MM.1S (cell line): ENCODE measurements at regions not wholly inside any gene's neighbourhood (a gene's known extent, or its start where the extent isn't known, plus 50 kb on each side); places are given as distances from the start of the nearest gene placed in this dataset.

ENCODE experiments used
- DNase-seq: peaks from one replicate; pipeline ENCODE4 v3.0.0-alpha.2; 2015
- H2AFZ ChIP-seq: fragments of 300-600 bp; sonication (generic); 2 replicates; pipeline ENCODE4 v1.6.0; 2016; ENCODE audit warnings: antibody characterized with exemption, low read length
- H3F3A ChIP-seq: fragments of 300-600 bp; sonication (generic); 2 replicates; pipeline ENCODE4 v1.6.1; 2016; ENCODE audit warnings: mild to moderate bottlenecking, antibody characterized with exemption, low read length, moderate library complexity, mixed read lengths; ENCODE audit not compliant: insufficient read depth
- H3K27ac ChIP-seq: fragments of 300-600 bp; sonication (generic); 2 replicates; pipeline ENCODE4 v1.5.1; 2016; ENCODE audit warnings: mild to moderate bottlenecking, low read length
- H3K27me3 ChIP-seq: fragments of 300-600 bp; sonication (generic); replicated peaks from 2 replicates; pipeline ENCODE4 v1.6.0; 2016; ENCODE audit warnings: low read length; ENCODE audit not compliant: insufficient read depth
- H3K36me3 ChIP-seq: fragments of 300-600 bp; sonication (generic); replicated peaks from 2 replicates; pipeline ENCODE4 v1.6.1; 2016; ENCODE audit warnings: mild to moderate bottlenecking, low read length, mixed read lengths; ENCODE audit not compliant: insufficient read depth
- H3K4me1 ChIP-seq: fragments of 300-600 bp; sonication (generic); 2 replicates; pipeline ENCODE4 v1.6.1; 2016; ENCODE audit warnings: low read length, mixed read lengths
- H3K4me2 ChIP-seq: fragments of 300-600 bp; sonication (generic); 2 replicates; pipeline ENCODE4 v1.6.0; 2016; ENCODE audit warnings: low read depth, low read length
- H3K4me3 ChIP-seq: fragments of 300-600 bp; sonication (generic); 2 replicates; pipeline ENCODE4 v1.5.1; 2016; ENCODE audit warnings: low read length, mixed read lengths
- H3K79me2 ChIP-seq: fragments of 300-600 bp; sonication (generic); 2 replicates; pipeline ENCODE4 v1.6.1; 2016; ENCODE audit warnings: mixed run types, low read length, mixed read lengths
- H3K9ac ChIP-seq: fragments of 300-600 bp; sonication (generic); 2 replicates; pipeline ENCODE4 v1.6.1; 2016; ENCODE audit warnings: low read length, mixed read lengths
- H3K9me2 ChIP-seq: fragments of 300-600 bp; sonication (generic); replicated peaks from 2 replicates; pipeline ENCODE4 v1.6.1; 2016; ENCODE audit warnings: mild to moderate bottlenecking, low read length, mixed read lengths; ENCODE audit not compliant: insufficient read depth
- H3K9me3 ChIP-seq: fragments of 300-600 bp; sonication (generic); replicated peaks from 2 replicates; pipeline ENCODE4 v1.6.1; 2016; ENCODE audit warnings: mild to moderate bottlenecking, low read length, mixed read lengths; ENCODE audit not compliant: insufficient read depth
- H4K20me1 ChIP-seq: fragments of 300-600 bp; sonication (generic); 2 replicates; pipeline ENCODE4 v1.6.1; 2016; ENCODE audit warnings: mild to moderate bottlenecking, low read length, moderate library complexity, mixed read lengths; ENCODE audit not compliant: insufficient read depth
- EZH2 ChIP-seq: fragments of 300-600 bp; sonication (generic); optimal IDR thresholded peaks from 2 replicates; pipeline ENCODE3; 2017; ENCODE audit warnings: low read depth, mild to moderate bottlenecking, antibody characterized with exemption, low read length, mixed read lengths
- EZH2phosphoT487 ChIP-seq: fragments of 300-600 bp; sonication (generic); IDR thresholded peaks from 2 replicates; pipeline ENCODE4 v1.6.1; 2018; ENCODE audit warnings: antibody characterized with exemption, low read length
- TF ChIP-seq, protein P1 (sequence below): fragments of 300-600 bp; sonication (generic); IDR thresholded peaks from 2 replicates; pipeline ENCODE4 v1.5.1; 2016; ENCODE audit warnings: antibody characterized with exemption, low read length, mixed read lengths

DNA sequence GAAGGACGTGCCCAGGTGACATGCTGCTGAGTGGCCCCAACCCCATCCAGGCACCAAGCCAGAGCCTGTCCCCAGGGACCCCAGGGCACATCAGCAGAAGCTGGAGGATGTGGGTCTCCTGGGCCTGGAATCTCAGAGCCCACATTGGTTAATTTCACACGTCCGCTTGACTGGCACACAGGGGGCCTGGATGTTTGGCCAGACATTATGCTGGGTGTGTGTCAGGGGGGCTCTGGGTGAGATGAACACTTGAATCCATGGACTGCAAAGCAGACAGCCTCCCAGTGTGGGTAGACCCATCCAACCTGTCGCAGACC, 79.1 kb upstream of the RET start:
- TF ChIP-seq EZH2 (no peak), EZH2phosphoT487 (no peak)
- TF ChIP-seq, protein P1, sequence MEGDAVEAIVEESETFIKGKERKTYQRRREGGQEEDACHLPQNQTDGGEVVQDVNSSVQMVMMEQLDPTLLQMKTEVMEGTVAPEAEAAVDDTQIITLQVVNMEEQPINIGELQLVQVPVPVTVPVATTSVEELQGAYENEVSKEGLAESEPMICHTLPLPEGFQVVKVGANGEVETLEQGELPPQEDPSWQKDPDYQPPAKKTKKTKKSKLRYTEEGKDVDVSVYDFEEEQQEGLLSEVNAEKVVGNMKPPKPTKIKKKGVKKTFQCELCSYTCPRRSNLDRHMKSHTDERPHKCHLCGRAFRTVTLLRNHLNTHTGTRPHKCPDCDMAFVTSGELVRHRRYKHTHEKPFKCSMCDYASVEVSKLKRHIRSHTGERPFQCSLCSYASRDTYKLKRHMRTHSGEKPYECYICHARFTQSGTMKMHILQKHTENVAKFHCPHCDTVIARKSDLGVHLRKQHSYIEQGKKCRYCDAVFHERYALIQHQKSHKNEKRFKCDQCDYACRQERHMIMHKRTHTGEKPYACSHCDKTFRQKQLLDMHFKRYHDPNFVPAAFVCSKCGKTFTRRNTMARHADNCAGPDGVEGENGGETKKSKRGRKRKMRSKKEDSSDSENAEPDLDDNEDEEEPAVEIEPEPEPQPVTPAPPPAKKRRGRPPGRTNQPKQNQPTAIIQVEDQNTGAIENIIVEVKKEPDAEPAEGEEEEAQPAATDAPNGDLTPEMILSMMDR = no peak
- Histone ChIP-seq H3K4me3 (no peak overlapping the region), H3K79me2 (no peaks in the 10 kb centered on the region), H3K27me3 (no peaks in the 10 kb centered on the region), H3K4me1 (no peaks in the 10 kb centered on the region), H4K20me1 (no peaks in the 10 kb centered on the region), H3K9ac (no peak overlapping the region), H3K36me3 (no peaks in the 10 kb centered on the region), H3K9me2 (no peaks in the 10 kb centered on the region), H3F3A (no peaks in the 10 kb centered on the region), H3K4me2 (no peak overlapping the region), H2AFZ (no peak overlapping the region), H3K9me3 (no peaks in the 10 kb centered on the region), H3K27ac (no peak overlapping the region)
- DNase-seq = no peak

- no peak overlapping the region for H3K9ac ChIP-seq
- no peaks in the 10 kb centered on the region for H3K36me3 ChIP-seq
- H3K4me1 ChIP-seq = no peaks in the 10 kb centered on the region
- no peak overlapping the region for H2AFZ ChIP-seq
- H3F3A ChIP-seq = no peaks in the 10 kb centered on the region
- no peaks in the 10 kb centered on the region for H3K27me3 ChIP-seq
- no peak overlapping the region for H3K4me3 ChIP-seq
- H3K4me2 ChIP-seq = no peak overlapping the region
- DNase-seq = no peak
- H3K9me2 ChIP-seq = no peaks in the 10 kb centered on the region
- no peak overlapping the region for H3K27ac ChIP-seq
- no peaks in the 10 kb centered on the region for H3K79me2 ChIP-seq
- no peaks in the 10 kb centered on the region for H4K20me1 ChIP-seq
- H3K9me3 ChIP-seq = no peaks in the 10 kb centered on the region
- TF ChIP-seq EZH2 (no peak), EZH2phosphoT487 (no peak)
- TF ChIP-seq, protein P1 = no peak
Measured at GRCh38 chr10:42998481-42999384, 78.1 kb upstream of the RET start.

DNA sequence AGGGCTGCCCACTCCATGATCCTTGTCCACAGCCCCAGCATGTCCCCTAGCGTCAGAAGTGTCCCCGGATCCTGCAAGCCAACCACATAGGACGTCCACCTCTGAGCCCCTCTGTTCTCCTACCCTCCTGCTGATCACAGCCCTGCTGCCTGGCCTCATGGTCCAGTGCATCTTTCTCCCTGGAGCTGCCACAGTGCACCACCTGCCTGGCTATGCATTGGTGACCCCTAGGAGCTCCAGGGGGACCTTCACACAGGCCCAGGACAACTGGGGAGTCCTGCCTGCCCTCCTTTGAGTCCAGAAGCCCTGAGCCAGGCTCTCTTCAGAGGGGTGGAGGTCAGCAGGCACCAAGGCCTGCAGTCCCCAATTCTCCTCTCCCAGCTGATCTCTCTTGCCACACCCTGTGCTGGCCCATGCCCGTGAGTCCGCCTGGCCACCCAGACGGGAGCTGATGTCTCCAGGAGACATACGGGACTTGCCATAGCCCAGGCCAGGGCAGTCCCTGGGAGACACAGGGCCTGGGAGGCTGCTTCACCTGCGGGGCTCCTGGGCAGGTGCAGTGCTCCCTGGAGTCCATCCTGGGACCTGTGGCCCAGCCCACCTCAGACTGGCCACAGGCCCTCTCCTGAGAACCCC, 77.4 kb upstream of the RET start:
- Histone ChIP-seq H3K36me3 (no peaks in the 10 kb centered on the region), H3K27me3 (no peaks in the 10 kb centered on the region), H3K9ac (no peak overlapping the region), H3K9me2 (no peaks in the 10 kb centered on the region), H3K4me2 (no peak overlapping the region), H3K79me2 (no peaks in the 10 kb centered on the region), H4K20me1 (no peaks in the 10 kb centered on the region), H2AFZ (no peak overlapping the region), H3K4me3 (no peak overlapping the region), H3K4me1 (no peaks in the 10 kb centered on the region), H3K27ac (no peak overlapping the region), H3F3A (no peaks in the 10 kb centered on the region), H3K9me3 (no peaks in the 10 kb centered on the region)
- no peak for DNase-seq
- TF ChIP-seq EZH2phosphoT487 (no peak), EZH2 (no peak)
- TF ChIP-seq, protein P1 = no peak
